Peyer's patch (tissue), 4 donors: ENCODE measurements at regions not wholly inside any gene's neighbourhood (a gene's known extent, or its start where the extent isn't known, plus 50 kb on each side); places are given as distances from the start of the nearest gene placed in this dataset.

Experiments
- POLR2A ChIP-seq, 2 donors: fragments of 450-650 bp; IDR thresholded peaks; one replicate each; pipeline ENCODE4 v1.5.1; 2017; ENCODE audit warnings: antibody characterized with exemption in 2 of 2, mild to moderate bottlenecking in 2 of 2, moderate library complexity in 2 of 2
- TF ChIP-seq, protein P1 (sequence below), 6 experiments: fragments of 450-650 bp in 4 of 6; fragments of 200-600 bp in 2 of 6; sonication (generic) in 1 of 6; IDR thresholded peaks; one replicate each; pipeline ENCODE4 v1.5.1; 2017 to 2019; ENCODE audit warnings: antibody characterized with exemption in 6 of 6, mild to moderate bottlenecking in 3 of 6, moderate library complexity in 1 of 6

DNA sequence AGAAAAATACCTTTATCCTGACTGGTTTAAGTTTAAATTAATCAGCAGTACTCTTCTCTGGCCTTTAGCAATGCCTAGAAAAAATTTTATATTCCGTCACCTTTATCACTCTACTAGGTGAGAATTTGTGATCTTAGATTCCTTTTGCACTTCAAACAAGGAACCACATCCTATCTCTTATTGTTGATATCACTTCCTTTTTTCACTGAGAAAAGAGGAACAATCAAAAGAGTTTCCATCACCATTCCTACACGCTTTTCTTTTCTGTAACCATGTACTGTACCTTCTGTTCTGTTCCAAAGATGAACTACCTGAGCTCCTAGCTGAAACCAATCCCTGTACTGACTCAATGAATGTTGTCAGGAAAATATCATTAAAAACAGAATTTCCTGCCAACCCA, 1379.0 kb upstream of the MIR17HG start:
- TF ChIP-seq, protein P1, sequence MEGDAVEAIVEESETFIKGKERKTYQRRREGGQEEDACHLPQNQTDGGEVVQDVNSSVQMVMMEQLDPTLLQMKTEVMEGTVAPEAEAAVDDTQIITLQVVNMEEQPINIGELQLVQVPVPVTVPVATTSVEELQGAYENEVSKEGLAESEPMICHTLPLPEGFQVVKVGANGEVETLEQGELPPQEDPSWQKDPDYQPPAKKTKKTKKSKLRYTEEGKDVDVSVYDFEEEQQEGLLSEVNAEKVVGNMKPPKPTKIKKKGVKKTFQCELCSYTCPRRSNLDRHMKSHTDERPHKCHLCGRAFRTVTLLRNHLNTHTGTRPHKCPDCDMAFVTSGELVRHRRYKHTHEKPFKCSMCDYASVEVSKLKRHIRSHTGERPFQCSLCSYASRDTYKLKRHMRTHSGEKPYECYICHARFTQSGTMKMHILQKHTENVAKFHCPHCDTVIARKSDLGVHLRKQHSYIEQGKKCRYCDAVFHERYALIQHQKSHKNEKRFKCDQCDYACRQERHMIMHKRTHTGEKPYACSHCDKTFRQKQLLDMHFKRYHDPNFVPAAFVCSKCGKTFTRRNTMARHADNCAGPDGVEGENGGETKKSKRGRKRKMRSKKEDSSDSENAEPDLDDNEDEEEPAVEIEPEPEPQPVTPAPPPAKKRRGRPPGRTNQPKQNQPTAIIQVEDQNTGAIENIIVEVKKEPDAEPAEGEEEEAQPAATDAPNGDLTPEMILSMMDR (IDR thresholded peaks at IDR 0.05), result no peak
- no peak for TF ChIP-seq POLR2A (IDR thresholded peaks at IDR 0.05)
